ENCODE measurements at regions not wholly inside any gene's neighbourhood (a gene's known extent, or its start where the extent isn't known, plus 50 kb on each side); places are given as distances from the start of the nearest gene placed in this dataset.

DNA sequence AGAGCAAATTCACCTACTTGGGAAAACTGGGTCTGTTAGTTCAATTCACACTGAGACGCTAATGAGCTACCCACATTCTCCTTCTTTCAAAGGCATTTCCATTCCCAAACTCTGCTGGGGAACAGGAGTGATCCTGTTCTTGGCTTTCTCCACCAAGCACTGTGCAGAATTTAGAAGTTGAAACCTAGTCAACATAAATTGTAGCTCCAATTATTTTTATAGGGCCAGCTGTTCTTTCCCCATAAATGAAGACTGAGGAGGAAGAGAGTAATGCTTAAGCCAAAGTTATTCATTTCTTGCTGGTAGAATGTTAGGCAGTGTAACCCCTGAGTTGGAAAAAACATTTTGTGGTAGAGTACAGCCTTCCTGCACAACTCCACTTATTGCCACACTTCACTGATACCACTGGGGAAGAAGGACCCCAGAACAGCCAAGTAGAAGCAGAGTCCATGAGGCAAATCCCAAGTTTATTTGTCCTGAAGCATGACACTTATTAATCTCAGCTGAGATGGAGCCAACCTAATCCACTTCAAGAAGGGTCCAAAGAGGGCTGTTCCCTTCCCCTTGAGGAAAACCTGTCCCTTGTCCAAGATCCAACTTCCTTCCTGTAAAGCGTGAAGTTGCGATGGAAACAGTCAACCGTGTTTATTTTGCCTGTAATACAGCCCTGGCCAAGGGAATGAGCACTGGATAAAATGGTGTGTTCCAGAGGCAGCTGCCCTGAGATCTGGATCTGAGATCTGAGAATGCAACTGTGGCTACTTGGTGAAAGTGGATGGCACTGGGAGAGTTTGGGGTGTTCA is 151.8 kb downstream of the TBX5 start:
- no peak for DNase-seq

DNA sequence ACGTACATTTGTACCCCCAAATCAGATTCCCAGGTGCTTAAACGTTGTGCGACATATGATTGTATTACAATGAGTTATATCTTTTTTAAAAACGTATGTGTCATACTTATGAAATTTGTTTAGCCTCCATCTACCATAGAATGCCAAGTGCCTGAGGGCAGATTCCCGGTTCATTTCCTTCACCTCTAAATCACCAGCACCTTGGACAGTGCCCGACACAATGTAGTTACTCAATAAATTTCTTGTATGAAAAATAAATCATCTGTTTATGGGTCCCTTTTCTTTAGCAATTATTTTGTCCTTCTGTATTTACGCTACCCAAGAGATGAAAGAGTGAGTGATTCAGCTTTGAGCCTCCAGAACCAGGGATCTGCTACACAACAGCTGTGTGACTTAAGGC is 157.4 kb downstream of the TBX5 start:
- no peak for DNase-seq

DNA sequence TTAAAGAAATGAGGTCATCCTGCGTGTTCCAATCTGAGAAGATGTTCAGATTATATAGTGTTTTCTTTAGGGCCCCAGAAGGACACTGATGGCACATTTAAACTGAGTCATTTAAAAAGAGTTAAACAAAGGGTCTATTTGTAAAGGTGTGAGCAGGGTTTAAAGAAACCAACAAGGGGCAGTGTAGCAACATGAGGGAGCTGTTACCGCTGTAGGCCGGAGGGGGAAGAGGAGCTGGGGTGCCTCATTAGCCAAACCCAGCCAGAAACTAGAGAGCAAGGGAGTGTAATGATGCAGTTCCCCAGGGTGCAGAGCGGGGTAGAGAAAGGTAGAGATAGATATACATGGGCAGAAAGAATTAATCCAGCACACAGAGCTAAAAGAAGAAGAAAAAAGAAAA is 160.4 kb downstream of the TBX5 start:
- DNase-seq: no peak

DNA sequence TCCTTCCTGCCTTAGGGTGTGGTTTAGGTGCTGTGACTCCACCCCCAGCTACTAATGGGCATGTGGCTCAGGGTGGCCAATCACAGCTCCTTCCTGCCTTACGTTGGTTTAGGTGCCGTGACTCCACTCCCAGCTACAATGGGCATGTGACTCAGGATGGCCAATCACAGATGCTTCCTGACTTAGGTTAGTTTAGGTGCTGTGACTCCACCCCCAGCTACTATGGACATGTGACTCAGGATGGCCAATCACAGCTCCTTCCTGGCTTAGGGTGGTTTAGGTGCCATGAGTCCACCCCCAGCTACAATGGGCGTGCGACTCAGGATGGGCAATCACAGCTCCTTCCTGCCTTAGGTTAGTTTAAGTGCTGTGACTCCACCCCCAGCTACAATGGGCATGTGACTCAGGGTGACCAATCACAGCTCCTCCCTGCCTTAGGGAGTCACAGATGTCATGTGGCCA is 163.9 kb downstream of the TBX5 start:
- no peak for DNase-seq

DNA sequence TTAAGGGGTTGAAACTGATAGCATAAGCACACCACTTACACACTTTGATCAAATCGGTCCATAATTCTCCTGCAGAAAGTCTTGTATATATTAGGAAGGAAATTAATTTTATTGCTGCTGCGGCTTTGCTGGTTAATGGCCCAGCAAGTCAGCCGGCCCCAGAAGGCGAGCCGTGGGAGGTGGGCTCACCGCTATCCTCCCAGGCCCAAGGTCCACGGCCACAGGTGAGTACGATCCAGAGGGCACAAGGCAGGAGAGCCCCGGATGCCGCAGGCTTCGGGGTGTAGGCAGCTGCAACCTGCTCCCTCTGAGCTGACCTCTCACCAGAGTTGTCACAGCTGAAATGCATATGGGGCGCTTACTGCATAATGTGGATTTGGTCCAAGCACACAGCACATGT is 165.7 kb downstream of the TBX5 start:
- DNase-seq: no peak

DNA sequence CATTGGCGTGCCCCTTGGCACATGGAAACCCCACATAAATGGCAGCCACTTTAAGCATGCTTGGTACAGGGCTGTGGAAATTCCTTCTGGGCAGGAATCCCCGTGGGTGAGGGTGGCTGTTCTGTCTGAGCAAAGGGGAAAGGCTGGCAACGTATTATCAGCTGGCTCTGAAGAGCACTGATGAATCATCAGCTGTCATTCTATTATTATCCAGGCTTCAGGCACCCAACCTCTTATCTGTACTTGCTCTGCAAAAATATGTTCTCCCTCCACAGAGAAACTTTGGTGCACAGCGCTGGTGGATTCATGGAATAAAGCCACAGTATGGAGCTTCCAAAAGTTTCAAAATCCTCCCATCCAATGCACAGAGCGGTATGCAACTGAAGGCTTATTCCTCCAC is 167.1 kb downstream of the TBX5 start:
- no peak for DNase-seq

DNA sequence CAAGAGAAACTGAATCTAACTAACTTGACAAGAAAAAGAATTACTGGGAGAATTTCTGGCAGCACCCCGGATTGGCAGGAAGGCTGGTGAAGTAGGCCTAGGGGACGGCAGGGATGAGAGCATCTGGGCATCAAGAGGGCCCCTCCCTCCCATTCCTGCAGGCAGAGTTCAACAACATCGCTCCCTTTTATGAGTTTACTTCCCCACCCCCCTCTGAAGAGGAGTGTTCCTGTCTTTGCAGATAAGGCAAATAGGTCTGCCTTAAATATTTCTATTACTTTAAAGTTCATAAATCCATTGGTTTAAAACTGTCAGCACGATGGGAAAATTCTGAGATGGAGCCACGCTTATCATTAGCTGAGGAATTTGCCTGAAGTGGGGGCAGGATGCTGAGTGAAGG is 168.7 kb downstream of the TBX5 start:
- no peak for DNase-seq

DNA sequence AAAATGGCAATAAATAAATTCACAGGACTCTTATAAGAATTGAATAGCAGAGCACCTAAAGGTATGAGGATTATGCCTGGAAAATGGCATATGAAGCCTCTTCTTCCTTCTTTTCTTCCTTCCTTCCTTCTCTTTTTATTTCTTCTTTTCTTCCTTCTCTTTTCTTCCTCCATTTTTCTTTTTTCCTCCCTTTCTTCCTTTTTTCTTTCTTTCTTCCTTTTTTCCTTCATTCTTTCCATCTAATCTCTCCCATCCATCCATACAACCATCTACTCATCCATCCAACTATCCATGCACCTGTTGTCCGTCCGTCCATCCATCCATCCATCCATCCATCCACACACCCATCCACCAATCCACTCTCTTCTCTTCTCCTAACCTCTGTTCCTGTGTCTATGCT is 173.8 kb downstream of the TBX5 start:
- DNase-seq: no peak

DNA sequence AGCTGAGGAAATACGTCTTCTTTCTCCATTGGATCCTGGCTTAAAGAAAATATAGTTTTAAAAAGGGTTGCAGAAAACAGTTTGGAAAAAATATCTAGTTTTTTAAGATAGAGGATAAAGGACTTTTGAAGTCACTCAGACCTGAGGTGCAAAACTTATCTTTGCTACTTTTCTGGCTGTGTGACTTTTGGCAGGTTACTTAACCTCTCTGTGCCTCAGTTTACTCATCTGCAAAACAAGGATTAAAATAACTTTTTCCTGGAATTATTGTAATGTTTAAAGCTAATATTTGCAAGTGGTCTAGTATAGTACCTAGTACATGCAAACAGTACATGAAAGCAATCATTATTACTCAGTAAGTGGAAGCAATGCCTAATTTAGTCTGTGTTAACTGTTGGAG is 176.8 kb downstream of the TBX5 start:
- DNase-seq: no peak

DNA sequence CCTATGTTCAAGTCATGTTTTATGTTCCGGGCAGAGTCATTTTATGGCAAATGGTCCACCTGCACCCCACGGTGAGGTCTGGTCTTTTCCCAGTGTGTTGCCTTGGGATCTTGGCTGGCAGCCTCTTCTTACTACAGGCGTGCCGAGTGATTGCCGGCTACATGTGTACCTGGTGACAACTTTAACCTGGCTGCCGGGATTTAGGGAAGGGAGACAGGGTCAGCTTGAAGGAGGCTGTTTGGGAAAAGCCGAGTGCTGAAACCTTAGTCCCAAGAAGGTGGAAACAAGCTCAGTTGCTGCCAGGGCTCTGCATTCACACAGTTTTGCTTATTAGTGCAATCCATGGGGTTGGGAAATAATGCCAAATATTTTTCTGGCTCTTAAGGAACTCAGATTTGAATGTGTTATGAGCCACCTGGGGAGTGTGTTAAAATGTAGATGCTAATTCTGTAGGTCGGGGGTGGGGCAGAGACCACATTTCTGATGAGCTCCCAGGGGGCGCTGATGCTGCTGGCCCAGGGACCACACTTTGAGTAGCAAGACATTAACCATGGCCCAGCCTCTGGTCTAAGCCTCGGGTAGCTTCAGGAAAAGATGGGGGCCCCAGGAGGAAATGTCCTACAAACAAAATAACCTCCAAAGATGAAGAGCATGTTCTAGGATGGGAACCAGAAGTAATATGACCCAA is 179.6 kb downstream of the TBX5 start:
- DNase-seq: no peak

DNA sequence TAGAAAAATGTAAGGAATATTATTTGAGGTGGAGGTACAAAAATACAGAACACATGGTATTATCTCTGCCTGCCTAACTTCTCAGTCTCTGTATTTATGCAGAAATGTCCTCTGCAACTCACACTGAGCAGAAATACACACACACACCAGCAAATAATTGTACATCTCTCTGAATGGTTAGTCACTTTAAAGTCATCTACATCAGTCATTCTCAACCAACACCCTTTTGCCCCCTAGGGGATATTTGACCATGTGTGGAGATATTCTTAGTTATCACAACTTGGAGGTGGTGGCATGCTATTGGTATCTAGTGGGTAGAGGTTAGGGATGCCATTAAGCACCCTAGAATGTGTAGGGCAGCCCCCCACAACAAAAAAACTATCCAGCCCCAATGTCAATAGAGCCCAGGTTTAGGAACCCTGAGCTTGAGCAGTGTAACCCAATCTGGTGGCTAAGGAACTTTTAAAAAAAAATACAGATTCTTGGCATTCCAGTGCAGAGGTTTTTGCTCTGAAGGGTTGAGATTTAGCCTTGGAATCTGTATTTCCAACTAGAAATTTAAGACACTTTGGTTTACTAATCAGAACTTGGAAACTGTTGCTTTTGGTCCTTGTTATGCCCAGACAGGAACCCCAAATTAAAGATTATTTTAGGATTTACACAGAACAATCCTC is 183.8 kb downstream of the TBX5 start:
- DNase-seq: no peak

DNA sequence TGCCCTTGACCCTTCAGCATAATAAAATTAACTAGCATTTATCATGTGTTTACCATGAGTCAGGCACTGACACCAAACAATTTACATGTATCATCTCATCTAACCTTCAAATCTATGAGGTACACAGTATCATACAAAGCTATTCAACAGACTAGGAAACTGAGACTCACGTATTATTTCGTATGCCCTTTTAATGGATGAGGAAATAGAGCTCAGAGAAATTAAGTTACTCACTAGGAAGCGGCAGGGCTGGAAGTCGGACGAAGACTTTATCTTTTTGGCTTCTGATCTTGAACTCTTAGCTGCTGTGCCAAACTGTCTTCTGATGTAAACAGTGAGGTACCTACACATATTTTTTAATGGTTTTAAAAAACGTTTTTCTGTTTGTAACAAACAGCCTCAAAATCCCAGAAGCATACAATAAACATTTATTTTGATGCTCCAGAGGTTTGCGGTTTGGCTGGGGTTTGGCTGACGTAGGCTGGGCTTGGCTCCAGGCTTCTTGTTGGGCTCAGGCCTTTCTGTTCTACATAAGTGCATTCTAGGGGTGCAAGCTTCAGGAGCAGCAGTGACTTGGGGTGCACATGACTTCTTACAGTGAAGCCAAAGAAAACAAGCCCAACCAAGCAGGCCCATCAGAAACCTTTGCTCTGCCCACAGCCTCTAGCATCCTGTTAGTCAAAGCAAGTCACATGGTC is 184.7 kb downstream of the TBX5 start:
- DNase-seq: no peak

DNA sequence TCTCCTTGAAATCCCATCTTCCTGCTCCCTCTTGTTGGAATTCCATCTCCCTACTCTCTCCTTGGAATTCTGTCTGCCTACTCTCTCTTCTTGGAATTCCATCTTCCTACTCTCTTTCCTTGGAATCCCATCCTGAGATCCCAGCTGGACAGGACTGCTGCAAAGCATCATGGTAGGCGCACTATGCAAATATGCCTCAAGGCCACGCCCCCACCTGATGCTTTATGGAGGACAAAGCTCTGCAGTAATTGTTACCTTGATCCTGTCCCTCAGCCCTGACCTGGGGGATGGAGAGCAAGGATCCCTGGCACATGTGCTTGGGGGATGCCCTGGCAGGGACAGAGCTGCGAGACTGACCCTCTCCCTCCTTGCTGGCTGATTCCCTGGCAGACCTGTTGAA is 185.6 kb downstream of the TBX5 start:
- DNase-seq: no peak

DNA sequence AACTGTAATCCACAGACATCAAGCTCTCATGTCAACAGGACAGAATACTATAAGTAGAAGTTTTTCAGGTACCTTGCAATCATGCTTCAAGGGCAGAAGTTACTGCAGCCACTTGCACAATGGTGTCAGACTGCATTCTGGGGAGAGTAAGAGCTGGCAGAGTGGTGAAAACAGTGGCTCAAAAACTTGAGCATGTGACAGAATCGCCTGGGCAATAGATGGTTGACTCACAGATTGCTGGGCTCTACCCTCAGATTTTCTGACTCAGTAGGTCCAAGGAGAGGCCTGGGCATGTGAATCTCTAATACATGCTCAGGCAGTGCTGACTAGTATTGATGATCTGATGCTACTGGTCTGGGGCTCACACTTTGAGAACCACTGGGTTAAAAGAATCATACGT is 187.8 kb downstream of the TBX5 start:
- no peak for DNase-seq

DNA sequence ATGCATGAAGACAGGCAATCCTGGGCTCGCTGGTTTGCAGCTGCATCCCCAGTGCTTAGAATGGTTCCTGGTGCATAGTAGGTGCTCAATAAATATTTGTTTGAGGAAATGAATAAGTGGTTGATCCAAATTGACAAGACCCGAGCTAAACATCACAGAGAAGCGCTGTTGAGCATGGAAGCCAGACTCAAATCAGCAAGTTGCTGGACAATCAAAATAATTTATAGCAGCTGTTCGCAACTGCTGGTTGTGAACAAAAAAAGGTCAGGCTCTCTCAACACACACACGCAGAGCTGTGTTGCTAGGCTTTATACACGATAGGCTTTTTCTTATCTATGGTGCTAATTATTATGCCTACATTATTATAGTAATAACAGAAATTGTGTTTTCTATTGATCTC is 190.2 kb downstream of the TBX5 start:
- DNase-seq: no peak

DNA sequence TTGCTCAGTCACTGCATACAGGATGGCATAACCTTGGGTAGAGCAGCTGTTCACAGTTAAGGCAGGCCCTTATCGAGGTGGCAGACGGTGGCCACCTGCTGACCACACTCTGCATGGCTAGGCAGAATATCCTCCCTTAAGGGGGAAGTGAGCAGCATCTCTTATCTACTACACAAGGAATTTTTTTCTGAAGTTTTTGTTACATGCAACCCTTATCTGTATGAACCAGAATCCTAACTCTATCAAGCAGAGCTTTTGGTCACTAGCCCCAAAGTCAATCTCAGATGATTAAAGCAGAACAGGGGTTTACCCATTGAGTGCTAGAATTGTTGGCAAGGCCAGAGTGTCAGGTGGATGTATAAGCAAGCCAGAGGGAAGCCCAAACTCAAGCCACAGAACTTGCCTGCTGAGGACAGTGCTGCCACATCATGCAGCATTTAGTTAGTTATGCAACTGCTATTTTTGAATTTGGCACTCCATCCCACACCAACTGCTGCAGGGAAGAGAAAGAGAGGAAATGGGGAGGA is 192.8 kb downstream of the TBX5 start:
- no peak for DNase-seq

DNA sequence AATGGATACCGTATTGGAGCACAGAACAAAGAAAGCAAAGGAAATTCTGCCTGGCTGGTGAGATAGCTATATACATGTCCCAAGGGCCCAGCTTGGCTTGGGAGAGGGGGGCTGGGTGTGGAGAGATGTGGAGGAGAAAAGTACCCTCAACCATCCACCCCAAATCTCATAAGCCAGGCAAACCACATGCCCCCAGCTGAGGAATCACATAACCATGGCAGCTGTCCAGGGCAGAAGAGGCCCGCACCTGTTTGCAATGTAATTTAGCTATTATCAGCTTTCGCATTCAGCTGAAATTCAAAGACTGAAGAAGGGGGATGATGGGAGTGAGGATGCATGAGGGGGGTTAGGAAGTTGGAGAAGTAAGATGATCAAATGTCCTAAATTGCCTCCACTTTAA is 196.1 kb downstream of the TBX5 start:
- no peak for DNase-seq

DNA sequence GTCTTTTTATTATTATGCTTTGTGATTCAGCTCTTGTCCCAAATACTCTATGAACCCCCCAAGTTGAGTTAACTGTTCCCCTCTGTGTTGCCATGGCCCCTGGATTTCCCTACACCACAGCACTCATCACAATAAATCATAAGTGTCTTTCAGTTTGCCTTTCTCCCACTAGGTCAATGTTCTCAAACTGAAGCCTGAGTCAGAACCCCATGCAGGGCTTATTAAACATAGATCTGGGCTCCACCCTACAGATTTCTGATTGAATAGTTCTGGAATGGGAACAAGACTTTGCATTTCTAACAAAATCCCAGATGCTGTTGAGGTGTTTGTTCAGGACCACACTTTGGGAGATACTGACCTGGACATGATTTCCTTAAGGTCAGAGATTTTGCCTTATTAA is 199.4 kb downstream of the TBX5 start:
- no peak for DNase-seq

DNA sequence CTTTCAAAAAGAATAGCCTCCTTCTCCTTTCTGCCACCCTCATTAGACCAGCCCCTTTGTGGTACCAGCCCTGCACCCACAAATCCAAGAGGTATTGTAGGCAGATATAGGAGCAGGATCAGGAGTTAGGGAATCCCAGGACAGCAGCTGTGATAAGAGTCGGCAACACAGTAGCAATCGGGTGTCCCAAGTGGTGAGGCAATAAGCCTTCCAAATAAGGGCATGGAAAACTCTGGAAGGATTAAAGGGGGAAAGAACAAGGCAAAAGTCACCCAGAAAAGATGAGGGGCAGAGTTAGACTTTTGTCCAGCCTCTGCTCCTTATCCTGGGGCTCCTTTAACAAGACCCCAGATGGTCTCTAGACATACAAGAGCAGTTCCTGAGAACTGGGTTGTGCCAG is 204.2 kb downstream of the TBX5 start:
- DNase-seq: no peak

DNA sequence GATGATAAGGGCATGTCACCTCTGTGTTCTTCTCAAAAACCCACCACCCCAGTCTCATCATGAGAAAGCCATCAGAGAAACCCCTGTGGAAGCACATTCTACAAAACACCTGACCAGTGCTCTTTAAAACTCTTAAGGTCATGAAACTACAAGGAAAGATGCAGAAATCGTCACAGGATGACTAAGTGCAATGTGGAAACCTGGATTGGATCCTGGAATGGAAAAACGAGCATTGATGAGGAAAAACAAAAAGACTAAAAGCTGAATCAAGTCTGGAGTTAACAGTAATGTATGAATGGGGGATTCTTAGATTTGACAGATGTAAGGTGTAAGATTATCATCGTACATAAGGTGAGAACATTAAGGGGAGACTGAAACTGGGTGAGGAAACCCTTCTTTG is 211.0 kb downstream of the TBX5 start:
- DNase-seq: no peak

DNA sequence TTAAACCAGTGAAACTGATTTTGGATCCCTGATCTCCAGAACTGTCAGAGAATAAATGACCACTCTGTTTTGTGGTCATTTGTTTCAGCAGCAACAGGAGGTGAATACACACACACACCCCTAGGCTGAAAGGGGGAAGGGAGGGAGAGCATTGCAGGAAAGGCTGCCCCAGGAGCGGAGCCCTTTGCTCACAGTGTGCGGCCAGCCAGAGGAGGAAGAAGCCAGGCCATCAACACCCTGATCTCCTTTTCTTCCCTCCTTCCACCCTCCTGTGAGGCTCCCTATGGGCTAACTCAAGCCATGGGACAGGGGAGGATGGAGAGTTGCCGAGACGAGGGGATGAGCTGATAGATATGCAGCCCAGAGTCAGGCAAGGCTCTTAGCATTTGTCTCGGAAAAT is 211.9 kb downstream of the TBX5 start:
- DNase-seq: no peak

DNA sequence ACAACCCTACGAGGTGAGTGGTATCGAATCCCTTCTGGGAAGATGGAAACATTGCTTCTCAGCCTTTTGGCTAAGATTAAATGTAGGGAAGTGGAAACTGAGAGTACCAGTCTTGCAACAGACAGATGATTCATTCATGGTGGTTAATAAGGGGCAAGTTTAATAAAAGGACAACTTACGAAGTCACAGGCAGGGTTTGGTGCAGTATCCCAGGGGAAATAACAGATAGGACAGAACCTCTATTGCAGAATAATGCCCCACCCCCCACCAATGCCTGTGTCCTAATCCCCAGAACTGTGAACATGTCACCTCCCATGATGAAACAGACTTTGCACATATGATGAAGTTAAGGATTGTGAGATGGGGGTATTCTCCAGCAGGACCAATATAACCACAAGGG is 212.5 kb downstream of the TBX5 start:
- DNase-seq: no peak

DNA sequence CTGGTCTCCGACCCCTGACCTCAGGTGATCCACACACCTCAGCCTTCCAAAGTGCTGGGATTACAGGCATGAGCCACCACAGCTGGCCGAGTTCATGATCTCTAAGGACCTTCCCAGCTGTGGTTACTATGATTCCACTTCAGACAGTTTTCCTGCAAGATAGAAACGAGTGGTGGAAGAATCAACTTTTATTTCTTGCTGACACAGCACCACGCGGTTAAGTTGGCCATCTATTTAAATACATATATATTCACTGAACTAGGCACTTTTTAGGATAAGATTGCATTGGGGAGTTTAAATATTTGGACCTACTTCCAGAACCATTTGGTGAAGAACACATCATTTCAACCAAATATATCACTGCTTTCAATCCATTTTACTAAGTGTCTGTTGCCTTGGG is 213.4 kb downstream of the TBX5 start:
- no peak for DNase-seq

Data from stimulated activated naive CD4-positive, alpha-beta T cell treated with Interleukin-2 at 50 U/mL for 16 hours (primary cell).